Heart right ventricle (tissue), 16 donors: ENCODE measurements at regions not wholly inside any gene's neighbourhood (a gene's known extent, or its start where the extent isn't known, plus 50 kb on each side); places are given as distances from the start of the nearest gene placed in this dataset.

Experiments
- ATAC-seq, 8 donors: fragments of 200-7000 bp; cut with Tn5 transposase; one replicate each; pipeline ENCODE4 v1.9.1; 2020; ENCODE audit warnings: mild to moderate bottlenecking in 8 of 8, moderate library complexity in 8 of 8, moderate number of reproducible peaks in 1 of 8
- DNase-seq, 2 donors: peaks; one replicate each; pipeline ENCODE4 v3.0.0-alpha.2; 2020
- H3K27ac ChIP-seq, 10 donors: fragments of 200-600 bp; sonication (generic) in 2 of 10; one replicate each; pipeline versions ENCODE4 v1.5.0 to v1.8.0; 2020 to 2022; ENCODE audit warnings: mild to moderate bottlenecking in 3 of 10
- H3K27me3 ChIP-seq, 7 donors: fragments of 200-600 bp; one replicate each; pipeline ENCODE4 v1.8.0; 2021 to 2022; ENCODE audit warnings: mild to moderate bottlenecking in 2 of 7
- H3K36me3 ChIP-seq, 9 donors: fragments of 200-600 bp; sonication (generic) in 1 of 9; one replicate each; pipeline versions ENCODE4 v1.5.0 to v1.8.0; 2020 to 2022; ENCODE audit warnings: mild to moderate bottlenecking in 2 of 9
- H3K4me1 ChIP-seq, 9 donors: fragments of 200-600 bp; sonication (generic) in 1 of 9; one replicate each; pipeline versions ENCODE4 v1.5.0 to v1.8.0; 2020 to 2022; ENCODE audit warnings: mild to moderate bottlenecking in 4 of 9
- H3K4me3 ChIP-seq, 10 donors: fragments of 200-600 bp; sonication (generic) in 2 of 10; one replicate each; pipeline versions ENCODE4 v1.5.0 to v1.8.0; 2020 to 2022; ENCODE audit warnings: mild to moderate bottlenecking in 7 of 10, moderate library complexity in 2 of 10
- H3K9me3 ChIP-seq, 11 donors: fragments of 200-600 bp in 10 of 11; sonication (generic) in 2 of 11; one replicate each; pipeline versions ENCODE4 v1.5.0 to v1.8.0; 2013 to 2022; ENCODE audit warnings: mild to moderate bottlenecking in 2 of 11, control low read depth in 1 of 11, moderate library complexity in 1 of 11
- WGBS, 2 donors: extraction: QIAGEN DNeasy Blood & Tissue Kit; methylation state at CpG; one replicate each; pipeline ENCODE4 v1.1.7; 2013; ENCODE audit warnings: inconsistent platforms in 1 of 2; 5-methylcytosine and 5-hydroxymethylcytosine counted together
- intact Hi-C, 10 donors: fragments of 100-400 bp; cut with DNase I; formaldehyde crosslinking; loops; one replicate each; pipeline versions ENCODE4 v1.11.1 to v1.14.2; 2022
- TF ChIP-seq, protein P1 (sequence below), 9 donors: fragments of 200-600 bp; sonication (generic) in 2 of 9; IDR thresholded peaks; one replicate each; pipeline versions ENCODE4 v1.5.0 to v1.8.0; 2021 to 2022; ENCODE audit warnings: antibody characterized with exemption in 9 of 9, mild to moderate bottlenecking in 5 of 9, moderate library complexity in 1 of 9
- donor health status: Arrhythmogenic right ventricular cardiomyopathy.
- donor health status: ischemic (EF 13 %, LVEDD 7.1; RV severe dilation, severe dysfunction).
- donor health status: healthy with polysubstance abuse.
- donor health status: DM: no; HTN: yes; CAD: no.
- donor health status: DM: no; HTN: no; CAD: no.
- donor health status: ischemic (EF 25% LVEDD 6.9; RV normal size, moderate dysfunction).
- donor health status: ischemic (EF 25% LVEDD 5.7; RV mildly dilated, moderate dysfunction).
- donor health status: healthy.
- donor health status: DM: yes; HTN: yes; CAD: no.
- donor health status: Ischemic cardiomyopathy.
- donor health status: ischemic (EF 35%, LVEDD 5.7; RV mildly dilated, moderate dysfunction).
- donor health status: nonischemic (EF 11% LVEDD 7.7; RV severe dilation, severe dysfunction).
- donor health status: DM: yes; HTN: yes; CAD: no.
- donor health status: PGD.
- donor health status: ischemic (EF 29% LVEDD 5.4; RV normal size, mild dysfunction).
- donor health status: nonischemic (EF 23%, LVEDD 6.1; RV moderate dilation, normal function).

DNA sequence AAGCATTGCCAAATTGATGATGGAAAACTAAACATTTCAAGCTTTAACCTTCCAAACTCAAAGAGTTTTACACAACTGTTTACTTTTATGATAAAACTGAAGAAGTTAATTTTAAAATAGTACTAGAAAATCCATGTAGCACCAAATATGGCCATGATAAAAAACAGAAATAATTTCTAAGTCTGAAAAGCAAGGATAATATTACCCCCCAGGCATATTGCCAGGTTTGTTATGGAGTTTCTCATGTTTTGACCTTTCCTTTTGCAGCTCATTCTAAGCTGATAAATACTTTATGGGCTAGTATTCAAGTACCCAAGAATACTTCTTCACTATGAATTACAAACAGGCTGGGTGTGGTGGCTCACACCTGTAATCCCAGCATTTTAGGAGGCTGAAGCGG is 209.9 kb upstream of the ZFP64 start:
- H3K36me3 ChIP-seq, result no peaks in the 10 kb centered on the region
- intact Hi-C loops, result no loop called here
- no peak overlapping the region for H3K27ac ChIP-seq
- H3K9me3 ChIP-seq, result no peaks in the 10 kb centered on the region
- TF ChIP-seq, protein P1, sequence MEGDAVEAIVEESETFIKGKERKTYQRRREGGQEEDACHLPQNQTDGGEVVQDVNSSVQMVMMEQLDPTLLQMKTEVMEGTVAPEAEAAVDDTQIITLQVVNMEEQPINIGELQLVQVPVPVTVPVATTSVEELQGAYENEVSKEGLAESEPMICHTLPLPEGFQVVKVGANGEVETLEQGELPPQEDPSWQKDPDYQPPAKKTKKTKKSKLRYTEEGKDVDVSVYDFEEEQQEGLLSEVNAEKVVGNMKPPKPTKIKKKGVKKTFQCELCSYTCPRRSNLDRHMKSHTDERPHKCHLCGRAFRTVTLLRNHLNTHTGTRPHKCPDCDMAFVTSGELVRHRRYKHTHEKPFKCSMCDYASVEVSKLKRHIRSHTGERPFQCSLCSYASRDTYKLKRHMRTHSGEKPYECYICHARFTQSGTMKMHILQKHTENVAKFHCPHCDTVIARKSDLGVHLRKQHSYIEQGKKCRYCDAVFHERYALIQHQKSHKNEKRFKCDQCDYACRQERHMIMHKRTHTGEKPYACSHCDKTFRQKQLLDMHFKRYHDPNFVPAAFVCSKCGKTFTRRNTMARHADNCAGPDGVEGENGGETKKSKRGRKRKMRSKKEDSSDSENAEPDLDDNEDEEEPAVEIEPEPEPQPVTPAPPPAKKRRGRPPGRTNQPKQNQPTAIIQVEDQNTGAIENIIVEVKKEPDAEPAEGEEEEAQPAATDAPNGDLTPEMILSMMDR (IDR thresholded peaks at IDR 0.05), result no peak
- H3K4me3 ChIP-seq, result no peak overlapping the region
- WGBS, 2 donors, result 90 to 100% methylated on average over 1 of the region's 1 CpG
- ATAC-seq (no peak), DNase-seq (no peak)
- peaks cover 0 to 8% (median 0%) of the 10 kb centered on the region in 9 donors for H3K4me1 ChIP-seq
- H3K27me3 ChIP-seq, result peaks cover 0 to 10% (median 0%) of the 10 kb centered on the region in 7 donors

DNA sequence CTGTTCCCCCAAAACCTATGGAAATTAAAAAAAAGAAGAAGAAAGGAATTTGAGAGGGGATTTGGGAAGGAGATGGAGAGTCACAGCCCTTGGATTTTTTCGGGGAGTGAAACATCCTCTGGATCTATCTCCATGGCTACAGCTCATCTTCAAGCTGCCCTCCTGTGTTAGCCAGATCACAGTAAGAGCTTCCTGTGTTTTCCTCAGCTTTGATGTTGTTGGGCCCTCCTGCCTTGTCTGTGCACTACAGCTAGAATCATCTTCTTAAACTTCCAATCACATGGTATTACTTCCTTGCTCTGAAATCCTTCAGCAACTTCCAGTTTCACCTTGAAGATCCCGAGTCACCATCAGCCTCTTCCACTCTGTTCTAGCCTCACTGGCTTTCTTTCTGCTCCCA is 207.8 kb upstream of the ZFP64 start:
- DNase-seq, result no peak
- intact Hi-C loops, result no loop called here
- Histone ChIP-seq H3K36me3 (no peaks in the 10 kb centered on the region), H3K27ac (no peak overlapping the region), H3K4me3 (no peak overlapping the region), H3K27me3 (peaks cover 0 to 6% (median 0%) of the 10 kb centered on the region in 7 donors), H3K9me3 (no peaks in the 10 kb centered on the region), H3K4me1 (no peaks in the 10 kb centered on the region)
- ATAC-seq, result no peak
- TF ChIP-seq, protein P1 (IDR thresholded peaks at IDR 0.05), result no peak
- 76 to 78% methylated on average over 2 of the region's 2 CpGs for WGBS, 2 donors

DNA sequence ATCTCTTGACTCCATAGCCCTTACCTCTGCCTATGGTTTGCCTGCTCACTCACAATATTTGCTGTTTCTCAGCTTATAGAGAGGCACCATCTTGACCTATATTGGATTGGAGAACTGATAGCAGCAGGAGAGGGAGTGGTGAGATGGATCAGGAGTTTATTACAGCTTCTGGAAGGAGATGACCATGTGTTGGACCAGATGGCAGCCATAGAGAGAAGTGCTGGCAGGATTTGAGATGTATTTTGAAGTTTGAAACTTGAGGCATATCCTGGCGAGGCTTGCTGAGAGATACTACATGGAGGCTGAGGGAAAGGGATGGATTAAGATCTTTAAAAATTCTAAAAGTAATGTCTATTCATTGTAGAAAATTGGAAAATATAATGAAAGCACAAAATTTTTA is 198.0 kb upstream of the ZFP64 start:
- Histone ChIP-seq H3K27me3 (no peaks in the 10 kb centered on the region), H3K4me1 (no peaks in the 10 kb centered on the region)
- TF ChIP-seq, protein P1 (IDR thresholded peaks at IDR 0.05), result no peak

DNA sequence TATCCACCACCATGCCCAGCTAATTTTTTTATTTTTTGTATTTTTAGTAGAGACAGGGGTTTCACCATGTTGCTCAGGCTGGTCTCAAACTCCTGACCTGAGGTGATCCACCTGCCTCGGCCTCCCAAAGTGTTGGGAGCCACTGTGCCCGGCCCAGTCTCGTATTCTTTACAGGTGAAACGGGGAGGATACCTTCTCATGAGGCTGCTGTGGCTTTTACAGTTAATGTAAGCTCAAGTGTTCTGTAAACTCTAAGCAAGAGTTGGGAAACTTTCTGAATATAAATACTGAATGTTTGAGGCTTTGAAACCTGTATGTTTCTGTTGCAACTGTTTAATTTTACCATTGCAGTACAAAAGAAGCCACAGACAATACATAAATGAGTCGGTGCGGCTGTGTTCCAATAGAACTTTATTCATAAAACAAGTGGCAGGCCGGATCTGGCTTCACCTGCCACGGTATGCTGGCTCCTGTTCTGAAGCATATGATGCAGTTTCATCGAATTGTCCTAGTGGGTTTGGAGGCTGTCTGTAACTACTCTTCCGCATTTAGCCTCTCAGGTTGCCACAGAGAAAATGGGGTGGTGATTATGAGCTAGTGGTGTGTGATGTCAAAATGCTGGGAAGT is 192.5 kb upstream of the ZFP64 start:
- 92 to 93% methylated on average over 10 of the region's 10 CpGs for WGBS, 2 donors
- Histone ChIP-seq H3K27ac (no peak overlapping the region), H3K4me3 (no peak overlapping the region), H3K27me3 (no peaks in the 10 kb centered on the region), H3K4me1 (no peaks in the 10 kb centered on the region), H3K9me3 (peaks cover 0 to 8% (median 0%) of the 10 kb centered on the region in 11 donors), H3K36me3 (no peaks in the 10 kb centered on the region)
- ATAC-seq (no peak), DNase-seq (no peak)
- TF ChIP-seq, protein P1 (IDR thresholded peaks at IDR 0.05), result no peak
- intact Hi-C loops, result loop anchor here in 2 of 10 donors (5.0 to 10.0 kb wide), 2 partner anchors 72 to 139 kb away; no protein-coding TSS in a partner anchor

More for the DNA sequence above, 198.0 kb upstream of the ZFP64 start:
- DNase-seq (no peak), ATAC-seq (no peak)
- intact Hi-C loops, result loop anchor here in 1 of 10 donors (10.0 kb wide), 1 partner anchor 145 kb away; no protein-coding TSS in a partner anchor
- no peaks in the 10 kb centered on the region for H3K36me3 ChIP-seq
- H3K27ac ChIP-seq, result no peak overlapping the region
- H3K9me3 ChIP-seq, result no peaks in the 10 kb centered on the region
- WGBS, 2 donors, result 91 to 100% methylated on average over 1 of the region's 1 CpG
- no peak overlapping the region for H3K4me3 ChIP-seq
